ENCODE measurements at regions not wholly inside any gene's neighbourhood (a gene's known extent, or its start where the extent isn't known, plus 50 kb on each side); places are given as distances from the start of the nearest gene placed in this dataset.

DNA sequence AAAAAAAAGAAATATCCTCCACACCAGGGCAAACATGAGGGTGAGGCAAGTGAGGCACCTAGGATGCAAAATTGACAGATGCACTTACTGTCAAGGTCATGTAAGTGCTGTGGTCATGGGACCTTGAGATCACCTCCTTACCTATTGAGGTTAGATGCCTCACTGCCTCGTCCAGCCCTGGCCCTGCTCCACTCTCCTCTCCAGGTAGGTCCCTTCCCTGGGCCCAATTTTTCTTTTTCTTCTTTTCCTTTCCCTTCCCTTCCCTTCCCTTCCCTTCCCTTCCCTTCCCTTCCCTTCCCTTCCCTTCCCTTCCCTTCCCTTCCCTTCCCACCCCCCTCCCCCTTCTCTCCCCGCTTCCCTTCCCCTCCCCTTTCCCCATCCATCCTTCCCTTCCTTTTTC lies 71.1 kb upstream of the DLG1 start:
- Histone ChIP-seq H3K36me3 (ENCODE audit: insufficient read depth in 1 of 2, low read depth in 1 of 2) (no peaks in the 10 kb centered on the region), H3K4me3 (no peak overlapping the region), H3K27me3 (ENCODE audit: insufficient read depth in 3 of 3, low read length in 2 of 3) (no peaks in the 10 kb centered on the region), H3K4me1 (peaks cover 4% of the 10 kb centered on the region), H3K27ac (no peak overlapping the region), H3K9me3 (no peaks in the 10 kb centered on the region)
- no peak for DNase-seq
- intact Hi-C loops (cut with DNase I) = no loop called here
- TF ChIP-seq, protein P1, sequence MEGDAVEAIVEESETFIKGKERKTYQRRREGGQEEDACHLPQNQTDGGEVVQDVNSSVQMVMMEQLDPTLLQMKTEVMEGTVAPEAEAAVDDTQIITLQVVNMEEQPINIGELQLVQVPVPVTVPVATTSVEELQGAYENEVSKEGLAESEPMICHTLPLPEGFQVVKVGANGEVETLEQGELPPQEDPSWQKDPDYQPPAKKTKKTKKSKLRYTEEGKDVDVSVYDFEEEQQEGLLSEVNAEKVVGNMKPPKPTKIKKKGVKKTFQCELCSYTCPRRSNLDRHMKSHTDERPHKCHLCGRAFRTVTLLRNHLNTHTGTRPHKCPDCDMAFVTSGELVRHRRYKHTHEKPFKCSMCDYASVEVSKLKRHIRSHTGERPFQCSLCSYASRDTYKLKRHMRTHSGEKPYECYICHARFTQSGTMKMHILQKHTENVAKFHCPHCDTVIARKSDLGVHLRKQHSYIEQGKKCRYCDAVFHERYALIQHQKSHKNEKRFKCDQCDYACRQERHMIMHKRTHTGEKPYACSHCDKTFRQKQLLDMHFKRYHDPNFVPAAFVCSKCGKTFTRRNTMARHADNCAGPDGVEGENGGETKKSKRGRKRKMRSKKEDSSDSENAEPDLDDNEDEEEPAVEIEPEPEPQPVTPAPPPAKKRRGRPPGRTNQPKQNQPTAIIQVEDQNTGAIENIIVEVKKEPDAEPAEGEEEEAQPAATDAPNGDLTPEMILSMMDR (IDR thresholded peaks at IDR 0.05) = no peak
- WGBS, 3 donors = 90 to 100% (median 92%) methylated on average over 1 to 2 of the region's 2 CpGs
- no peak for ATAC-seq

DNA sequence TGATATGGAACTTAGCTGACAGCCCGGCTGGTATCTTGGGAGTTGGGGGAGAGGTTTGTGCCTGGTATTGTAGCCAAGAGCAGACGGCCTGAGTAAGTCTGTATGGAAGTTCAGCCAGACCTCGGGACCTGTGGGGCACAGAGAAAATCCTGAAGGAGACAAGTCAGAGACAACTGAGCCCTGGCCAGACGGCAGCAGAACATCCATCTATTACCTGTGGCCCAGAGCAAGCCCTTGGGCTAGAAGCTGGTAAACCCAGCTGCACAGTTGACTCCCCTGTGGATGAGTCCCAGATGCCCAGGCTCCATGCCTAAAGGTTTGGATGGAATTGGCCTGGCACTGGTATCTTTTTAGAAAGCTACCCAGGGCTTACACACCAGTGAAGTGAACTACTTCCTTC lies 70.4 kb upstream of the DLG1 start:
- Histone ChIP-seq H3K4me3 (no peak overlapping the region), H3K27me3 (ENCODE audit: insufficient read depth in 3 of 3, low read length in 2 of 3) (no peaks in the 10 kb centered on the region), H3K36me3 (ENCODE audit: insufficient read depth in 1 of 2, low read depth in 1 of 2) (no peaks in the 10 kb centered on the region), H3K27ac (no peak overlapping the region), H3K4me1 (peaks cover 4% of the 10 kb centered on the region), H3K9me3 (no peaks in the 10 kb centered on the region)
- WGBS, 3 donors = 81 to 85% (median 84%) methylated on average over 4 of the region's 4 CpGs
- DNase-seq (no peak), ATAC-seq (no peak)
- intact Hi-C loops (cut with DNase I) = no loop called here
- TF ChIP-seq, protein P1 (IDR thresholded peaks at IDR 0.05) = no peak

DNA sequence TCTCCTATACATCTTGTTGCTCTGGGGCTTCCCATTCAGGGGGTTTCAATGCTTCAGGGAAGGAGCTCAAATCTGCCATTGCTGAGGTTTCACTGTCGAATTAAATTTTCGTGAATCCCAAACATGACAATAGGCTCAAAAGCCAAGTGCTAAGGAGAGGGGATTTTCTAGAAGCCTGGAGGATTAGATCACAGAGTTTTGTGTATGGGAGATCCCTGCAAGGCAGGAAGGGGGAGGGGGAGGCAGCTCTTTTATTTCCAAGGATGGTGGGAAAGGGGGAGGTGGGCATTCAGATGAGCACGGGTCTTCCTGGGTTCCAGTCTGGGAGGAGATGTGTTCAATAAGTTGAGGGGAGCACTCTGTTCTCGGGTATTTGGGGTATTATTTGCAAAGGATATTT lies 69.9 kb upstream of the DLG1 start:
- Histone ChIP-seq H3K27me3 (ENCODE audit: insufficient read depth in 3 of 3, low read length in 2 of 3) (no peaks in the 10 kb centered on the region), H3K27ac (no peak overlapping the region), H3K9me3 (no peaks in the 10 kb centered on the region), H3K4me1 (peaks cover 4% of the 10 kb centered on the region), H3K4me3 (no peak overlapping the region), H3K36me3 (ENCODE audit: insufficient read depth in 1 of 2, low read depth in 1 of 2) (no peaks in the 10 kb centered on the region)
- intact Hi-C loops (cut with DNase I) = no loop called here
- WGBS, 3 donors = 63 to 64% (median 64%) methylated on average over 4 of the region's 4 CpGs
- DNase-seq (no peak), ATAC-seq (no peak)
- TF ChIP-seq, protein P1 (IDR thresholded peaks at IDR 0.05) = no peak

DNA sequence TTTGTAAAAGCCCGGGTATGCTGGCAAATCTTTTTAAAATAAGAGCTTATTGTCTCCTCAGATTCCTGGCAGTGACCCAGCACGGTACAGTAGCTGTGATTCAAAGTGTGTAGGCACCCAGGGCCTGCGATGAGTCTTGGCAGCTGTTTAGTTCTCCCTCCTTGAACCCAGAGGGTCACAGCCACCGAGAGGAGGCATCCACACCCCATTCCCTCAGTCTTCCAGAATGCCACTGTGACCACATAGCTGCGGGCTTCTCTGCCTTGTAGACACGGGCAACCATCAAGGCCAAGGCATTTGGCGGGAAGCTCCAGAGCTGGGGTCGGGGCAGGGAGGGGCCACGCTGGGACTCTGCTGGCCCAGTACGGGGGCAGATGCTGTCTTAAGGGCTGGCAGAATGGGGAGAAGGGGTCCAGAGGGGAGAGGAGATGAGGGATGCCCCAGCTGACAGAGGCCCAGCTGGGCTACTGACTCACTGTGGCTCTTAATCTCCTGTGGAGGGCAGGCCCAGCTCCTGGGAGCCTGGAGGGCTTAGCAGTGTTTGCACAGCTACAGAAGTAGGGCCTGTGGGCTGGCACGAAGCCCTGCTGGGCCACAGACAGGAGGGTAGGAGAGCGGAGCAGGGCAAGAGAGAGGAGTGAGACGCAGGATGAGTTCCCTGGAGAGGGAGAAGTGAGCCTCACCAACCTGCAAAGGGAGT lies 68.8 kb upstream of the DLG1 start:
- DNase-seq (no peak), ATAC-seq (peak in 3 of 4 donors; percentile 43 to 65 (median 55))
- H3K4me3 ChIP-seq = no peak overlapping the region
- intact Hi-C loops (cut with DNase I) = no loop called here
- no peak overlapping the region for H3K27ac ChIP-seq
- H3K9me3 ChIP-seq = no peaks in the 10 kb centered on the region
- 69 to 74% (median 70%) methylated on average over 12 to 13 of the region's 13 CpGs for WGBS, 3 donors
- H3K36me3 ChIP-seq (ENCODE audit: insufficient read depth in 1 of 2, low read depth in 1 of 2) = no peaks in the 10 kb centered on the region
- TF ChIP-seq, protein P1 (IDR thresholded peaks at IDR 0.05) = no peak
- peaks cover 4% of the 10 kb centered on the region for H3K4me1 ChIP-seq
- no peaks in the 10 kb centered on the region for H3K27me3 ChIP-seq (ENCODE audit: insufficient read depth in 3 of 3, low read length in 2 of 3)
